MM.1S (cell line): ENCODE measurements at regions not wholly inside any gene's neighbourhood (a gene's known extent, or its start where the extent isn't known, plus 50 kb on each side); places are given as distances from the start of the nearest gene placed in this dataset.

Experiments
- DNase-seq: peaks from one replicate; pipeline ENCODE4 v3.0.0-alpha.2; 2015
- H2AFZ ChIP-seq: fragments of 300-600 bp; sonication (generic); 2 replicates; pipeline ENCODE4 v1.6.0; 2016; ENCODE audit warnings: antibody characterized with exemption, low read length
- H3F3A ChIP-seq: fragments of 300-600 bp; sonication (generic); 2 replicates; pipeline ENCODE4 v1.6.1; 2016; ENCODE audit warnings: mild to moderate bottlenecking, antibody characterized with exemption, low read length, moderate library complexity, mixed read lengths; ENCODE audit not compliant: insufficient read depth
- H3K27ac ChIP-seq: fragments of 300-600 bp; sonication (generic); 2 replicates; pipeline ENCODE4 v1.5.1; 2016; ENCODE audit warnings: mild to moderate bottlenecking, low read length
- H3K27me3 ChIP-seq: fragments of 300-600 bp; sonication (generic); replicated peaks from 2 replicates; pipeline ENCODE4 v1.6.0; 2016; ENCODE audit warnings: low read length; ENCODE audit not compliant: insufficient read depth
- H3K36me3 ChIP-seq: fragments of 300-600 bp; sonication (generic); replicated peaks from 2 replicates; pipeline ENCODE4 v1.6.1; 2016; ENCODE audit warnings: mild to moderate bottlenecking, low read length, mixed read lengths; ENCODE audit not compliant: insufficient read depth
- H3K4me1 ChIP-seq: fragments of 300-600 bp; sonication (generic); 2 replicates; pipeline ENCODE4 v1.6.1; 2016; ENCODE audit warnings: low read length, mixed read lengths
- H3K4me2 ChIP-seq: fragments of 300-600 bp; sonication (generic); 2 replicates; pipeline ENCODE4 v1.6.0; 2016; ENCODE audit warnings: low read depth, low read length
- H3K4me3 ChIP-seq: fragments of 300-600 bp; sonication (generic); 2 replicates; pipeline ENCODE4 v1.5.1; 2016; ENCODE audit warnings: low read length, mixed read lengths
- H3K79me2 ChIP-seq: fragments of 300-600 bp; sonication (generic); 2 replicates; pipeline ENCODE4 v1.6.1; 2016; ENCODE audit warnings: mixed run types, low read length, mixed read lengths
- H3K9ac ChIP-seq: fragments of 300-600 bp; sonication (generic); 2 replicates; pipeline ENCODE4 v1.6.1; 2016; ENCODE audit warnings: low read length, mixed read lengths
- H3K9me2 ChIP-seq: fragments of 300-600 bp; sonication (generic); replicated peaks from 2 replicates; pipeline ENCODE4 v1.6.1; 2016; ENCODE audit warnings: mild to moderate bottlenecking, low read length, mixed read lengths; ENCODE audit not compliant: insufficient read depth
- H3K9me3 ChIP-seq: fragments of 300-600 bp; sonication (generic); replicated peaks from 2 replicates; pipeline ENCODE4 v1.6.1; 2016; ENCODE audit warnings: mild to moderate bottlenecking, low read length, mixed read lengths; ENCODE audit not compliant: insufficient read depth
- H4K20me1 ChIP-seq: fragments of 300-600 bp; sonication (generic); 2 replicates; pipeline ENCODE4 v1.6.1; 2016; ENCODE audit warnings: mild to moderate bottlenecking, low read length, moderate library complexity, mixed read lengths; ENCODE audit not compliant: insufficient read depth
- EZH2 ChIP-seq: fragments of 300-600 bp; sonication (generic); optimal IDR thresholded peaks from 2 replicates; pipeline ENCODE3; 2017; ENCODE audit warnings: low read depth, mild to moderate bottlenecking, antibody characterized with exemption, low read length, mixed read lengths
- EZH2phosphoT487 ChIP-seq: fragments of 300-600 bp; sonication (generic); IDR thresholded peaks from 2 replicates; pipeline ENCODE4 v1.6.1; 2018; ENCODE audit warnings: antibody characterized with exemption, low read length
- TF ChIP-seq, protein P1 (sequence below): fragments of 300-600 bp; sonication (generic); IDR thresholded peaks from 2 replicates; pipeline ENCODE4 v1.5.1; 2016; ENCODE audit warnings: antibody characterized with exemption, low read length, mixed read lengths

DNA sequence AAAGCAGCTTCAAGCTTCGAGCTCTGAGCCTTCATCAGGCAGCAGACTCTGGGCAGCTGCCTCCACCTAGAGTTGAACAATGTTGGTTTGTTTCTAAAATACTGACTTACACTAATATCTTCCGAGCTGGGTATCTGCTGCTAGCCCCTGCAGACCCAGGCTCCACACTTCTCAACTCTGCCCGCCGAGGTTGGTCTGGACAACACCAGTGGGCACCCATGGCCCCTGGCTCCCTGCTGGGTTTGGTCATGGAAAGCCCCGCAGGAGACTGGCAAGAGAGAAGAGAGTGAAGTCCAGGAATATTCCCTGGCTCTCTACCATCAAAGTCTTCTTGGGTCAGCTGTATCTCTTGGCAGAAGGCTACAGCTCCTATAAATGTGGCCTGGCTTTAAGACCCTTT lies 214.2 kb upstream of the TMEM132C start:
- H3K79me2 ChIP-seq = no peaks in the 10 kb centered on the region
- TF ChIP-seq EZH2 (no peak), EZH2phosphoT487 (no peak)
- TF ChIP-seq, protein P1, sequence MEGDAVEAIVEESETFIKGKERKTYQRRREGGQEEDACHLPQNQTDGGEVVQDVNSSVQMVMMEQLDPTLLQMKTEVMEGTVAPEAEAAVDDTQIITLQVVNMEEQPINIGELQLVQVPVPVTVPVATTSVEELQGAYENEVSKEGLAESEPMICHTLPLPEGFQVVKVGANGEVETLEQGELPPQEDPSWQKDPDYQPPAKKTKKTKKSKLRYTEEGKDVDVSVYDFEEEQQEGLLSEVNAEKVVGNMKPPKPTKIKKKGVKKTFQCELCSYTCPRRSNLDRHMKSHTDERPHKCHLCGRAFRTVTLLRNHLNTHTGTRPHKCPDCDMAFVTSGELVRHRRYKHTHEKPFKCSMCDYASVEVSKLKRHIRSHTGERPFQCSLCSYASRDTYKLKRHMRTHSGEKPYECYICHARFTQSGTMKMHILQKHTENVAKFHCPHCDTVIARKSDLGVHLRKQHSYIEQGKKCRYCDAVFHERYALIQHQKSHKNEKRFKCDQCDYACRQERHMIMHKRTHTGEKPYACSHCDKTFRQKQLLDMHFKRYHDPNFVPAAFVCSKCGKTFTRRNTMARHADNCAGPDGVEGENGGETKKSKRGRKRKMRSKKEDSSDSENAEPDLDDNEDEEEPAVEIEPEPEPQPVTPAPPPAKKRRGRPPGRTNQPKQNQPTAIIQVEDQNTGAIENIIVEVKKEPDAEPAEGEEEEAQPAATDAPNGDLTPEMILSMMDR = no peak
- H3K9ac ChIP-seq = no peak overlapping the region
- no peaks in the 10 kb centered on the region for H3K27me3 ChIP-seq
- no peak overlapping the region for H3K27ac ChIP-seq
- no peaks in the 10 kb centered on the region for H3K9me3 ChIP-seq
- DNase-seq = no peak
- H3K4me2 ChIP-seq = no peak overlapping the region
- H3K9me2 ChIP-seq = no peaks in the 10 kb centered on the region
- no peaks in the 10 kb centered on the region for H3K4me1 ChIP-seq
- no peak overlapping the region for H3K4me3 ChIP-seq
- no peaks in the 10 kb centered on the region for H3F3A ChIP-seq
- no peaks in the 10 kb centered on the region for H3K36me3 ChIP-seq
- H2AFZ ChIP-seq = no peak overlapping the region
- no peaks in the 10 kb centered on the region for H4K20me1 ChIP-seq

DNA sequence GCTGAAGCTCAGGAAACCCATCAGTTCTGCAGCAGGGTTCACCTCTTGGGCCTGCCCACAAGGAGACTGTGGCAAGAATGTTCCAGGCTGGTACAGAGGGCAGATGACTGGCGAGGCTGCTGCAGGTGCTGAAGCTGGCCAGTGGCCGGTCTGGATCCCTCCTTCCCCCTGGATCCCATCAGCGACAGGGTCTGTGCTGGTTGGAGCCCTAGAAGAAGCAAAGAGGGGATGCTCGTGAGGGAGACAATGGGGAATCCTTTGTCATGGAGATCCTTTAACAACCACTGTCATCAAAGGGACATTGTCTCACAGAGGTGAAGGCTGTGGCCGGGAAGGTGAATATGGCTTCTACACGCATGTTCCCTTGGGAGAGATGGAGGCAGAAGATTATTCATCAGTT lies 211.4 kb upstream of the TMEM132C start:
- no peaks in the 10 kb centered on the region for H3K4me1 ChIP-seq

DNA sequence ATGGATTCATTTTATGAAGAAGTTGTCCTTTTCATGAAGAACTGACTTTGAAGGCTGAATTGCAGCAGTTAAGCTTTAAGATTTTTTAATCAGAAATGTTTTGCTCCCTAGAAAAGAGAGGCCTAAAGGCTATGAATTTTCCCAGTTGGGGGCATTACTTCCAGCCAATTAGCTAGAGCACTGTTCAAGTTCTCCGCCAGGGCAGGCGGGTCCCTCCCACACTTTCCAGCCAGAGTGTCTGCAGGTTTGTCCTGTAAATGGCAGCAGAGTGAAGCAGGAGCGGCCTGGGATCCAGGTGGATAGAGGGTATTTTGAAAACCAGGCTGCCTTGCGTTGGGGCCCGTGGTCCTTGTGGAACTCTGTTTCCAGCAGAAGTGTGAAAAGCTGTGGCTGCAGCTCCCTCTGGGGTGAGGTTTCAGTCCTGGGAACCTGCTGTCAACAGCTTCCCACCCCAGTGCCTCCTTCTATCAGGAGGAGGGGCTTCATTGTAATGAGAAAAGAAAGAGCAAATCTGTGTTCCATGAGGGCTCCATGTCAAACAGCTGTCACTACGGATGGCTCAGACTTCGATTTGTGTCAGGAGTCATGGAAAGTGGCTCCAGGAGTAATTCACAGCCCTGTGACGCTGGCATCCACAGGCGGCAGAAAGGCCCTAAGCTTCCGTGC lies 210.7 kb upstream of the TMEM132C start:
- H3K36me3 ChIP-seq = no peaks in the 10 kb centered on the region
- no peaks in the 10 kb centered on the region for H3K27me3 ChIP-seq
- H3K4me3 ChIP-seq = no peak overlapping the region
- no peak overlapping the region for H3K9ac ChIP-seq
- no peaks in the 10 kb centered on the region for H4K20me1 ChIP-seq
- no peaks in the 10 kb centered on the region for H3K4me1 ChIP-seq
- TF ChIP-seq EZH2 = no peak
- TF ChIP-seq EZH2phosphoT487 = no peak
- TF ChIP-seq, protein P1 = no peak
- no peak overlapping the region for H3K4me2 ChIP-seq
- H3K79me2 ChIP-seq = no peaks in the 10 kb centered on the region
- no peaks in the 10 kb centered on the region for H3K9me2 ChIP-seq
- no peak overlapping the region for H2AFZ ChIP-seq
- H3K27ac ChIP-seq = no peak overlapping the region
- no peaks in the 10 kb centered on the region for H3F3A ChIP-seq
- DNase-seq = no peak
- H3K9me3 ChIP-seq = no peaks in the 10 kb centered on the region

More for the DNA sequence above, 211.4 kb upstream of the TMEM132C start:
- no peaks in the 10 kb centered on the region for H3K9me2 ChIP-seq
- no peak overlapping the region for H2AFZ ChIP-seq
- no peak overlapping the region for H3K4me2 ChIP-seq
- no peaks in the 10 kb centered on the region for H3K9me3 ChIP-seq
- H4K20me1 ChIP-seq = no peaks in the 10 kb centered on the region
- TF ChIP-seq EZH2phosphoT487 (no peak), EZH2 (no peak)
- TF ChIP-seq, protein P1 = no peak
- H3K9ac ChIP-seq = no peak overlapping the region
- no peaks in the 10 kb centered on the region for H3K36me3 ChIP-seq
- no peak for DNase-seq
- H3K4me3 ChIP-seq = no peak overlapping the region
- H3F3A ChIP-seq = no peaks in the 10 kb centered on the region
- H3K27me3 ChIP-seq = no peaks in the 10 kb centered on the region
- H3K27ac ChIP-seq = no peak overlapping the region
- H3K79me2 ChIP-seq = no peaks in the 10 kb centered on the region
